BLaER1 (cell line): ENCODE measurements at regions not wholly inside any gene's neighbourhood (a gene's known extent, or its start where the extent isn't known, plus 50 kb on each side); places are given as distances from the start of the nearest gene placed in this dataset.
A peak's percentile ranks its signal among the peaks of the same experiment; 100 is the strongest.
"Not testable (repeated sequence)": the region's sequence is repeated elsewhere in the genome, so short reads cannot be mapped to it uniquely, and the experiment has no call there.

Source experiments
- H3K27ac ChIP-seq: shearing (Covaris generic); formaldehyde crosslinking; 2 replicates; pipeline ENCODE4 v1.8.1; 2022
- H3K27me3 ChIP-seq: shearing (Covaris generic); formaldehyde crosslinking; 2 replicates; pipeline ENCODE4 v1.8.1; 2022
- H3K36me3 ChIP-seq: shearing (Covaris generic); formaldehyde crosslinking; 2 replicates; pipeline ENCODE4 v1.8.1; 2022
- H3K4me1 ChIP-seq: shearing (Covaris generic); formaldehyde crosslinking; 2 replicates; pipeline ENCODE4 v1.8.1; 2022
- H3K4me2 ChIP-seq: shearing (Covaris generic); formaldehyde crosslinking; 2 replicates; pipeline ENCODE4 v1.8.1; 2022
- H3K4me3 ChIP-seq: shearing (Covaris generic); formaldehyde crosslinking; 2 replicates; pipeline ENCODE4 v1.8.1; 2022
- H3K9ac ChIP-seq: shearing (Covaris generic); formaldehyde crosslinking; 2 replicates; pipeline ENCODE4 v1.8.1; 2022
- H3K9me3 ChIP-seq: shearing (Covaris generic); formaldehyde crosslinking; 2 replicates; pipeline ENCODE4 v1.8.1; 2022
- H4K20me1 ChIP-seq: shearing (Covaris generic); formaldehyde crosslinking; 2 replicates; pipeline ENCODE4 v1.8.1; 2022
- Cebpa-rat ChIP-seq: shearing (Covaris generic); IDR thresholded peaks from 2 replicates; pipeline ENCODE4 v1.8.1; 2022

GRCh38 chr20:59110607-59111006, 53.0 kb upstream of the ZNF831 start:
- Histone ChIP-seq H3K27ac (no peak overlapping the region), H4K20me1 (no peaks in the 10 kb centered on the region), H3K4me2 (no peak overlapping the region), H3K9ac (no peak overlapping the region), H3K27me3 (no peaks in the 10 kb centered on the region), H3K4me1 (no peaks in the 10 kb centered on the region), H3K9me3 (0 out of 2 replicates have a peak, but pooled peaks cover 4% of the 10 kb centered on the region), H3K36me3 (no peaks in the 10 kb centered on the region), H3K4me3 (no peak overlapping the region)
- TF ChIP-seq Cebpa-rat, result no peak

DNA sequence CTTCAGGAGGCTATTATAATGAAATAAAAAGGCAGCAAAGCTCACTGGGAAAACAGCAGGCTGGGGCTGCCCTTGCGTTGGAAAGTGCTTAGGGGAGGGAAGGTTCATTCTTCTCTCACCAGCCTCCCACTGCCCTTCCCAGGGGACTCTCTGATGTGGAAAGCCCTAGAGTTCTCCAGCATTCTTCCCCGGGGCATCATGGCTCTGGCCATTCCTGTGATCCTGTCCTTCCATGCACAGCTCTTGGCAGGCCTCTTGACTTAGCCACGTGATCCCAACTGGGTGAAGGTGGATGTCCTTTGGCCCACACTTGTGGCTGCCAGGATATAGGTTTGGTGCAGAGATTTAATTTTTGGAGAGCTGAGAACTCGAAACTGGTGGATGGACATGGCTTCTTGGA, 58.0 kb upstream of the ZNF831 start:
- no peaks in the 10 kb centered on the region for H3K9me3 ChIP-seq
- H3K27ac ChIP-seq, result no peak overlapping the region
- no peaks in the 10 kb centered on the region for H4K20me1 ChIP-seq
- no peaks in the 10 kb centered on the region for H3K36me3 ChIP-seq
- no peak overlapping the region for H3K9ac ChIP-seq
- no peaks in the 10 kb centered on the region for H3K27me3 ChIP-seq
- no peak overlapping the region for H3K4me3 ChIP-seq
- H3K4me1 ChIP-seq, result peaks cover 12% of the 10 kb centered on the region
- TF ChIP-seq Cebpa-rat, result no peak
- no peak overlapping the region for H3K4me2 ChIP-seq

DNA sequence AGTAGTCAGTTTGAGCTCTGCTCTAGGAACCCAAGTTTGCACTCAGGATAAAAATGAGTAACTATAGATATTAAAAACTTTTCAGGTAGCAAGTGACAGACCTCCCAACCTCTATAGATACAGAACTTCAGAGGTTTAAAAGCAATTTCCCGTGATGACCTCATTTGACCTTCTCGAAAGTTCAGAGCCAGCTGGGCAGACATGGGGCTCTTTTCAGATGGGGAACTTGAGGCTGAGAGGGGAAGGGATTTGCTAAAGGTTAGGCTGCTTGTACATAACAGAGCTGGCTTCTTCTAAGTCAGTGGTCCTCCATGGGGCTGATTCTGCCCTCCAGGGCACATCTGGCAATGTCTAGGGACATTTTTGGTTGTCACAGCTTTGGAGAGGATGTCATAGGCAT, 58.8 kb upstream of the ZNF831 start:
- H3K4me1 ChIP-seq, result peaks cover 12% of the 10 kb centered on the region
- TF ChIP-seq Cebpa-rat, result no peak
- H3K4me3 ChIP-seq, result no peak overlapping the region
- no peak overlapping the region for H3K27ac ChIP-seq
- H4K20me1 ChIP-seq, result no peaks in the 10 kb centered on the region
- H3K9ac ChIP-seq, result no peak overlapping the region
- H3K4me2 ChIP-seq, result no peak overlapping the region
- H3K9me3 ChIP-seq, result no peaks in the 10 kb centered on the region
- no peaks in the 10 kb centered on the region for H3K36me3 ChIP-seq
- no peaks in the 10 kb centered on the region for H3K27me3 ChIP-seq

- Histone ChIP-seq H3K4me3 (no peak overlapping the region), H3K9me3 (no peaks in the 10 kb centered on the region), H3K27me3 (no peaks in the 10 kb centered on the region), H4K20me1 (no peaks in the 10 kb centered on the region), H3K36me3 (no peaks in the 10 kb centered on the region), H3K9ac (no peak overlapping the region), H3K4me1 (peaks cover 12% of the 10 kb centered on the region), H3K27ac (no peak overlapping the region), H3K4me2 (peak overlapping the region; percentile 10; the same call in 1 of the 2 replicates)
- no peak for TF ChIP-seq Cebpa-rat
Observed at GRCh38 chr20:59103573-59103972, 60.0 kb upstream of the ZNF831 start.

- Histone ChIP-seq H3K4me2 (peak overlapping the region; percentile 10), H4K20me1 (no peaks in the 10 kb centered on the region), H3K9ac (no peak overlapping the region), H3K4me1 (peaks cover 12% of the 10 kb centered on the region), H3K27ac (no peak overlapping the region), H3K27me3 (no peaks in the 10 kb centered on the region), H3K9me3 (no peaks in the 10 kb centered on the region), H3K4me3 (no peak overlapping the region), H3K36me3 (no peaks in the 10 kb centered on the region)
- TF ChIP-seq Cebpa-rat, result no peak
Observed at GRCh38 chr20:59102841-59103299, 60.3 kb upstream of the PRELID3B start.

GRCh38 chr20:59101961-59102360, 59.4 kb upstream of the PRELID3B start:
- Histone ChIP-seq H3K9me3 (no peaks in the 10 kb centered on the region), H3K27ac (no peak overlapping the region), H3K27me3 (no peaks in the 10 kb centered on the region), H3K4me3 (no peak overlapping the region), H3K36me3 (no peaks in the 10 kb centered on the region), H3K4me1 (peaks cover 12% of the 10 kb centered on the region), H3K9ac (no peak overlapping the region), H4K20me1 (no peaks in the 10 kb centered on the region), H3K4me2 (no peak overlapping the region)
- no peak for TF ChIP-seq Cebpa-rat

GRCh38 chr20:59099864-59100263, 57.3 kb upstream of the PRELID3B start:
- H3K36me3 ChIP-seq, H4K20me1 ChIP-seq, H3K9ac ChIP-seq, H3K27ac ChIP-seq, H3K9me3 ChIP-seq, H3K4me2 ChIP-seq, H3K4me3 ChIP-seq, H3K27me3 ChIP-seq: not testable (repeated sequence)
- peaks cover 22% of the 10 kb centered on the region for H3K4me1 ChIP-seq

DNA sequence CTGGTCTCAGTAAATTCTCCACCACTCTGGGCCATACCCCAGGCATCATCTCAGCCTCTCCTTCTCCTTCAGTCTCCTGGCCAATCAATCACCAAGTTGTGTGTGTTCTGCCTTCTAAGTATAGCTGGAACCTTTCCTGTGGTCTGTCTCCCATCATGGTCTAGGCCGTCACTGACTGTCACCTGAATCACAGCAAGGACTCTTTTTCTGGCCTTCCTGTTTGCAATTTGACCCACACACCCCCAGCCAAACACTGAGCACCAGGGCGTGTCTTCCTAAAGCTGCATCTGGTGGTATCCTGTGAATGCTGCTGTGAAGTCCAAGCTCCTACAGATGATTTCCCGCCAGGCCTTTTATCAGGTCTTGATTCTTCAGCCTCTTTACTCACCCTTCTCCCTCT, 52.6 kb upstream of the PRELID3B start:
- Histone ChIP-seq H3K9ac (no peak overlapping the region), H3K36me3 (no peaks in the 10 kb centered on the region), H4K20me1 (no peaks in the 10 kb centered on the region), H3K4me1 (peaks cover 15% of the 10 kb centered on the region), H3K27ac (no peak overlapping the region), H3K27me3 (no peaks in the 10 kb centered on the region), H3K9me3 (no peaks in the 10 kb centered on the region), H3K4me3 (no peak overlapping the region), H3K4me2 (peak overlapping the region; percentile 62)
- no peak for TF ChIP-seq Cebpa-rat

DNA sequence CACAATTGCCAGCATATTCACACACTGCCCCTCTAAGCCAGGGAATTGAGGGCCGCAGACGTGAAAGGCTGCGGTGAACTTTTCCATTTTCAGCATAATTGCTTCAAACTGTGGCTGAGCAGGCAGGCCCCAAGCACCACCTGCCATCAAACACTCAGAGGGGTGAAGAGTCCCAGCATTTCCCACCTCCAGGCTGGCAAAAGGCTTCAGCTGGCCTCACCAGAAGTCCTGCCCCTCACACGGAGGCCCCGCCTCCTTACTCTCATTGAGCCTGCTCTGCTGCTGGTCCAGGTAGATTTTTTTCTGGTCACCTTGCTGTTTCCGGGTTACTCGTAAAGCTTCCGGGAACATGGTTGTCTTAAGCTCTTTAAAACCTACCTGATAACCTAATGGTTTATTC, 52.0 kb upstream of the PRELID3B start:
- Histone ChIP-seq H3K4me2 (peak overlapping the region; percentile 62), H3K4me3 (no peak overlapping the region), H4K20me1 (no peaks in the 10 kb centered on the region), H3K9me3 (no peaks in the 10 kb centered on the region), H3K27ac (0 out of 2 replicates have a peak overlapping the region, but pooled peaks have one; percentile 3), H3K4me1 (peaks cover 15% of the 10 kb centered on the region), H3K9ac (no peak overlapping the region), H3K36me3 (no peaks in the 10 kb centered on the region), H3K27me3 (no peaks in the 10 kb centered on the region)
- TF ChIP-seq Cebpa-rat, result no peak
